AG04449 (cell line): ENCODE measurements at regions not wholly inside any gene's neighbourhood (a gene's known extent, or its start where the extent isn't known, plus 50 kb on each side); places are given as distances from the start of the nearest gene placed in this dataset.

Experiments
- CTCF ChIA-PET: fragments of 350-600 bp; formaldehyde crosslinking; extraction: SDS; loops from one replicate; lab custom pipeline; 2021; ENCODE audit warnings: antibody characterized with exemption; lab: Yijun Ruan, JAX
- POLR2A ChIA-PET: fragments of 400-600, 350-600 bp; formaldehyde crosslinking; extraction: SDS; loops from one replicate; lab custom pipeline; 2020; ENCODE audit warnings: antibody characterized with exemption, inconsistent platforms; lab: Yijun Ruan, JAX
- DNase-seq: peaks from one replicate; pipeline ENCODE4 v3.0.0-alpha.2; 2010; ENCODE audit warnings: low read depth, low spot score
- H3K4me3 ChIP-seq: 2 replicates; pipeline ENCODE4 v1.5.1; 2011; ENCODE audit warnings: low read depth, mild to moderate bottlenecking, control low read depth, low read length
- TF ChIP-seq, protein P1 (sequence below): IDR thresholded peaks from one replicate; pipeline ENCODE4 v1.5.1; 2011; ENCODE audit warnings: mild to moderate bottlenecking, moderate library complexity, low read length, control low read depth, inconsistent platforms; ENCODE audit not compliant: insufficient read depth; ENCODE audit errors: missing control alignments

DNA sequence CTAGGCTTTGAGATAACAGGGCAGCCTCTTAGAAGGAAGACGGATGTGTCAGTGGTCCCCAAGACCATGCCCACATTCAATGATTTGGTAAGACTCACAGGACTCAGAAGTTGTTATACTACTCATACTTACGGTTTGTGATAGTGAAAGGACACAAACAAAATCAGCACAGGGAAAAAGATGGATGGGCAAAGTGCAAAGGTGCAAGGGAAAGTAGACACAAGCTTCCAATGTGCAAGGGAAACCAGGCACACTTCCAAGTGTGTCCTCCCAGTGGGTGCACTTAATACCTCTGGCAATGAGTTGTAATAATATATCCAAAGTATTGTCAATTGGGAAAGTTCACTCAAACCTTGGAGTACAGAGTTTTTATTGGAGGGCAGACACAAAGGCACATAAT lies 53.8 kb upstream of the VCX start:
- CTCF ChIA-PET, result no interaction called here
- POLR2A ChIA-PET, result no interaction called here
- no peak overlapping the region for H3K4me3 ChIP-seq
- no peak for DNase-seq
- TF ChIP-seq, protein P1, sequence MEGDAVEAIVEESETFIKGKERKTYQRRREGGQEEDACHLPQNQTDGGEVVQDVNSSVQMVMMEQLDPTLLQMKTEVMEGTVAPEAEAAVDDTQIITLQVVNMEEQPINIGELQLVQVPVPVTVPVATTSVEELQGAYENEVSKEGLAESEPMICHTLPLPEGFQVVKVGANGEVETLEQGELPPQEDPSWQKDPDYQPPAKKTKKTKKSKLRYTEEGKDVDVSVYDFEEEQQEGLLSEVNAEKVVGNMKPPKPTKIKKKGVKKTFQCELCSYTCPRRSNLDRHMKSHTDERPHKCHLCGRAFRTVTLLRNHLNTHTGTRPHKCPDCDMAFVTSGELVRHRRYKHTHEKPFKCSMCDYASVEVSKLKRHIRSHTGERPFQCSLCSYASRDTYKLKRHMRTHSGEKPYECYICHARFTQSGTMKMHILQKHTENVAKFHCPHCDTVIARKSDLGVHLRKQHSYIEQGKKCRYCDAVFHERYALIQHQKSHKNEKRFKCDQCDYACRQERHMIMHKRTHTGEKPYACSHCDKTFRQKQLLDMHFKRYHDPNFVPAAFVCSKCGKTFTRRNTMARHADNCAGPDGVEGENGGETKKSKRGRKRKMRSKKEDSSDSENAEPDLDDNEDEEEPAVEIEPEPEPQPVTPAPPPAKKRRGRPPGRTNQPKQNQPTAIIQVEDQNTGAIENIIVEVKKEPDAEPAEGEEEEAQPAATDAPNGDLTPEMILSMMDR, result no peak

DNA sequence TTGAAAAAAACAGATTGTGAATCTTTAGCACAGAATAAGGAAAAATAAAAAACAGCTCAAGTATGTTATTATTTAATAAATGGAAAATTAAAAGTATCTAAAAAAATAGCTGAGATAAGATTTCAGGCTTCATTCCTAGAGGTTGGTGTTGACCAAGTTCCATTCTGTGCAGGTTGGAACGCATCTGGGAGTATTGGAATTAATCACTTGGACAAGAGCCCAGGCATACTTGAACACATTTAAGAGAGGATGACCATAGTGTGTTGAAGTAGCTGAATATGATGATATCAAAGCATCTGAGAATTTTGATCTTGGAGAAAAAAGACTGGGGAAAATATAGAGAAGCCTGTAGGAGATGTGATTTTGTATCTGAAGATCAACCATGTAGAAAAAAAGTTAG lies 54.6 kb upstream of the VCX start:
- H3K4me3 ChIP-seq, result no peak overlapping the region
- no peak for DNase-seq
- TF ChIP-seq, protein P1, result no peak
- ChIA-PET POLR2A (no interaction called here), CTCF (no interaction called here)

DNA sequence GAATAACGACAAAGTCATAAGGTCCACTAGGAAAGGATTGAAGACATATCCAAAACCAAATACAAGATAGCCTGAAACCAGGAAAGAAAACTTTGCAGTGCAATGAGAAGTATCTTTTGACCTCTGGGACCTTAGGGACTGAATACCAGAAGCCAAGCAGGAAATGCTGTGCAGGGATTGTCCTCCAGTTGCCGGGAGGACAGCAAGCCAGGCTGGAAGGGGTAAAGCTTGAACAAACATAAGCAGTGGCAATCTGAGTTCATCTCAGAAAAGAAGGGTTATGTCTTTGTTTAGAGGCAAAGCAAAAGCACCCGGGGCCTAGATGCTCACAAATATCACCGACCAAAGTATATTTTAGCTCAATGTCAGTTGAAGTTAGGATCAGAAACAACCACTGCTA lies 55.3 kb upstream of the VCX start:
- DNase-seq, result no peak
- CTCF ChIA-PET, result no interaction called here
- POLR2A ChIA-PET, result no interaction called here
- H3K4me3 ChIP-seq, result no peak overlapping the region
- TF ChIP-seq, protein P1, result no peak

DNA sequence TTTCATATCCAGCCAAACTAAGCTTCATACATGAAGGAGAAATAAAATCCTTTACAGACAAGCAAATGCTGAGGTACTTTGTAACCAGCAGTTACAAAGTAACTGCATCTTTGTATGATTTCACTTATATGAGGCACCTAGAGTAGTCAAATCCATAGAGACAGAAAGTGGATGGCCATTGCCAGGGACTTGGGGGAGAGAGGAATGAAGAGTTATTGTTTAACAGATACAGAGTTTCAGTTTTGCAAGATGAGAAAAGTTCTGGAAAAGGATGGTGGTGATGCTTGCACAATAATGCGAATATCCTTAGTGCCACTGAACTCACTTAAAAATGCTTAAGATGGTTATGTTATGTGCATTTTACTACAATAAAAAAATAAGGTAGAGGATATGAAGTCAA lies 58.4 kb upstream of the VCX start:
- TF ChIP-seq, protein P1, result no peak

DNA sequence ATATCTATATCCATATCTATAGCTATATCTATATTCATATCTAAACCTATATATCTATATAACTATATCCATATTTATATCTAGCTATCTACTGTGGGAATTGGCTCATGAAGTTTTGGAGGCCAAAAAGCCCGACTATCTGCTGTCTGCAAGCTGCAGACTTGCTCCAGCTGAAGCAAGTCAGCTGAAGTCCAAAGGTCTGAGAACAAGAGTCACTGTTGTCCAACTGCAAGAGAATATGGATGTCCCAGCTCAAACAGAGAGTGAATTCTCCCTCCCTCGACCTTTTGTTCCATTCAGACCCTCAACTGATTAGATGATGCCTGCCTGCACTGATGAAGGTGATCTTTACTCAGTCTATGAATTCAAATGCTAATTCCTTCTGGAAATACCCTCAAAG lies 63.3 kb upstream of the VCX start:
- TF ChIP-seq, protein P1, result no peak
- CTCF ChIA-PET, result no interaction called here
- POLR2A ChIA-PET, result no interaction called here
- DNase-seq, result no peak
- no peak overlapping the region for H3K4me3 ChIP-seq

More for the DNA sequence above, 58.4 kb upstream of the VCX start:
- ChIA-PET CTCF (no interaction called here), POLR2A (no interaction called here)
- no peak for DNase-seq
- no peak overlapping the region for H3K4me3 ChIP-seq

DNA sequence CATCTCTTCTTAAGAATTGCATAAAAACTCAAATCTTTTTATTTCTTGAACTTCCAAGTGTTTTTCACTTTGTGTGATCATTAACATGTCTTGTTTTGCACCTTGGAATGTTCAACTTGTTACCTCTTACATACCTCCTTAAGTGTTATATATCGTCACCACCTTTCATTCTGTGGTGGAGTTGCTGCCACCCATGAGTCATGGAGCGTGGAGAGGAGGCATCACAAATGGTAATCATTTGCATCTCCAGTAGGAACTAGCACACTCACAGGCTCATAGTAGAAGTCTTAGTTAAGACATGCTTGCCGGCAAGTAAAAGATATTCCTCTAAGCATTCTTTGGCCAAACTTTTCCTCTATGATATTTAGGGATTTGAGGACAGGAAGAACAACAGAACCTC lies 67.0 kb upstream of the VCX start:
- TF ChIP-seq, protein P1, result no peak
- no peak overlapping the region for H3K4me3 ChIP-seq
- CTCF ChIA-PET, result no interaction called here
- no peak for DNase-seq
- POLR2A ChIA-PET, result no interaction called here
